Embryonic facial prominence (tissue), 1 donor: ENCODE measurements at regions not wholly inside any gene's neighbourhood (a gene's known extent, or its start where the extent isn't known, plus 50 kb on each side); places are given as distances from the start of the nearest gene placed in this dataset.
"Not testable (repeated sequence)": the region's sequence is repeated elsewhere in the genome, so short reads cannot be mapped to it uniquely, and the experiment has no call there.

Experiments
- DNase-seq: peaks from one replicate; pipeline ENCODE4 v3.0.0-alpha.2; 2016; ENCODE audit errors: extremely low spot score

DNA sequence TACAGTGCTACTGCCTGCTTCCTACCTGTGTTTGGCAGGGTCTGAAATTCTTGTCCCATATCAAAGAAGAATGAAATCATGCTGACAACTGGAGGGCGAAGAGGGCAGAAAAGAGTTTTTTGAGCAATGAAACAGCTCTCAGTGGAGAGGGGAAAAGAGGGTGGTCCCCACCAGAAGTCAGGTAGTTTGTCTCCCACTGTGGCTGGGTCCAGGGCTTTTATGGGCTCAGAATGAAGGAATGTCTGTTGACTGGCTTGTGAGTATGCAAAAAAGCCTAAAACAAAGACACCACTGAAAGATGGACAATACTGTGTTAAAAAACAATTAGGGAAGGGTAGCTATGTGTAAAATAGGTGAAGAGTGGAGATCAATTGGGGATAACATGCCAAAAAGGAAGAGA is 115.0 kb downstream of the ADAM29 start:
- DNase-seq = no peak

DNA sequence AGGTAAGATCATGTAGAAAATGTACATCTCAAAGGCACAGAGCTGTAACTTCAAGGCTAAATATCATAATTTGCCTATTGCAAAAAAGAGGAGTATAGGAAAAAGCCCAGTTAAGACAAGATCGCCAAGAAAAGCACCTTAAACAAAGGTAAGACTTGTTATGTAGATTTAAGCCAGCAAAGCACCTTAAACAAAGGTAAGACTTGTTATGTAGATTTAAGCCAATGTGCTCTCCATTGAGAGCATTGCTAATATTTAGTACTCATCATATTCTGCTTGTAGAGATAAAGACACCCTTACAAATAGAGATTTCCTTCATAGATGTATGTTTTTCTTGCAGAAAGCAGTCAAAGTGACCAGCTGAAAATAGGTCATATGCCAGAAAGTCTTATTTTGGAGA is 115.8 kb downstream of the ADAM29 start:
- no peak for DNase-seq

DNA sequence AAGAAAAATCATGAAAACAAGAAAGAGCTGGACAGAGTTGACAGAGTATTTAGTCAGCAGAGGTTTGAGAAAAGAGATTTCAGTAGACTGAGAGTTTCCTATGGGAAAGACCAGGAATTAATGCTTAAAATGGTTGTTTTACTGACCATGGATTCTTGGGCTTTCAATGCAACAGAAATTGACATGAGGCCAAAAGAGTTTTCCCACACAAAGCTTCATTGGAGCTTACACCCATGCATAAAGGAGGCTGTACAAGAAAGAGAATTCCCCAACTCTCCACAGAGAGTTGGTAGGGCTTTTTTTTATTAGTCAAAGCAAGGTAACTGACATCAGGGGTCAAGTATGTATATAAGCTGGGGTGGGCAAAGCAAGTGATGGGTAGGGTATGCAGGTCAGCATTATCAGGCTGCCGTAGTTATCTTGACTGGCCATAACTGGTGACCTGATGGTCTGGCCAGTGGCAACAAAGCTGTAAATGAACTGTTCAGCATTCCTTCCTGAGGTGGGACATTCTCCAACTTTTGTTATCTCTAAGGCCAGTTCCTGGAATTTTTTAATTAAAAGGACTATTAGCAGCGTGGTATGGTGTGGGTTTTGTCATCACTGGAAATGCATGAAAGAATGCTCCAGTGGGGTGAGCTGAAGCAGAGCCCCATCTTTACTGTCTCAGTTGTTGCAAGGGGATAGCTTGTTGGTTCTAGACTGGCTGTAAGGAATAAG is 117.0 kb downstream of the ADAM29 start:
- no peak for DNase-seq

DNA sequence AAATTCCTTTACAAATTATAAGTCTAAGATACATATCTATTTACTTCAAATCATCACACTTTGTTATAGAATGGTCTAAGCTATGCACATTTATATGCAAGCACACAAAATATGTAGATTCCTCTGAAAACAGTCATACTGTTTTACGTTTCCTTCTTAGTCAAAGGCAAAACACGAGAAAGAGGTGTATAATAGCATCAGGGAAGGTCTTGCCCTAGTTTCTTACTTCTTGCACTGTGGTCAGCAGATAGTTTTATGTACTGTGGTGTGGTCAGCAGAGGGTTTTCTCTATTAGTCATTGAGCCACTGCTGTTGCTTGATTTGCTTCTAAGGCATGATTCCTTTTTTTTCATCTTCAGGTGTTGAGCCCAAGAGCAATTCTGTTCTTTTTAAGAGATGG is 117.7 kb downstream of the ADAM29 start:
- DNase-seq = no peak

DNA sequence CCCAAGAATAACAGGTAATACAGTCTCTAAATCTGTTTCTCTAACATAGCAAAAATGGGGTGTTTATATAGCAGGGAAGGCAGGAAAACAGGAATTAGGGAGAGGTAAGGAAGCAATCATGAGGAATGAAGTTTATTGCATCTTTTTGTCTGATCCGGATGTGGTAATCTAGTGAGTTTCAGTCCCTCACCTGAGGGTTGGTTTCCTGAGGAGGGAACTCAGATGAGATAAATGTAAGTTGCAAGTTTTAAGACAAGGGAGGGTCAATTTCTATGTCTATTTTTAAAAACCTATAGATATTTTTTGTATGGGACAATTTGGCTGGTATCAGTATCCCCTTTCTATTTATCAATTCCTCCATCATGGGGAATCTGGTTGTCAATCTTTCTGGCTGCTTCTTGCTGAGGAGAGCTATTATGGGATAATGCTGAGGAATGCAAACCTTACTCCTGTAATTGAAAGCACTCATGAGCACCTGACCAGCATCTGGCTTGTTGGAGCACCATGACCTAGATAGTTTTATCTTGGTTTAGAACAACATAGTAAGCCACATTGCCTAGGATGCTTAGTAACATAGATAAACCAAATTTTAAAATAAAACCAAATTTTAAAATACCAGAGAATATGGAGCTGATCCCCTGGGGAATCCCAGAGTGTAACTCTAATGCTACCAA is 130.1 kb downstream of the ADAM29 start:
- no peak for DNase-seq

DNA sequence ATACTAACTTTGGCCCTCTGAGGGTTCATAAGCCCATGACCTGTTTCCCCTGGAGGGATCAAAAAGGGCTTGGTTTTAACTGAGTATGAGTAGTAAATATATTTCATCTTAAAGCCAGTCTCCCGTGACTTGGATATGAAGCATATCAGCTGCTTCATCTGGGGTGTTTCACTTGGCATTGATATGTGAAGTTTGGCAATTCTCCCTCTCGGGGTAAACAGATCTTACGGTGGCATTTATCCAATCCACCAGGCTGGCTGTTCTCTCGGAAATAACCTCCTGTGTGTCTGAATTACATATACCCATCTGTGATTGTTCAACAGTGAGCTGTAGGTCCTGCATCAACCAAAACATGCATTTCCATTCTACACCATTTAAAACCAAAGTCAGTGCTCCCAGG is 130.7 kb downstream of the ADAM29 start:
- no peak for DNase-seq

DNA sequence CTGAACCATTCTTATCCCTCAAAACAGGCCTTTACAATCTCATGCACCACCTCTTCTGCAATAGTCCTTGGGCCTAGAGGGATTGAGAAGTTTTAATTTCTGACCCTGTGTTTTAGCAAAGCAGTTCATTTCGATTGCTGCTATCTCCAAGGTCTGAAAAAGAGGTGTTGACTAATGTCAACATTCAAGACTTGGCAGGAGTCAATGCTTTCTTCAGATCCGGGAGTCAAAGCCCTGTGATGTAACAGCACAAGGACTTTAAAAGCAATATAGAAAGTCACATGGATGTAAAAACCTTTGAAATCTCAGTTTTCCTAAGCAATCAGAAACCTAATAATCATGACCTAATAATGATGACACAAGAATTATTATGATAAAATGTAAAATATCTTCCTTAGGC is 133.8 kb downstream of the ADAM29 start:
- no peak for DNase-seq

DNA sequence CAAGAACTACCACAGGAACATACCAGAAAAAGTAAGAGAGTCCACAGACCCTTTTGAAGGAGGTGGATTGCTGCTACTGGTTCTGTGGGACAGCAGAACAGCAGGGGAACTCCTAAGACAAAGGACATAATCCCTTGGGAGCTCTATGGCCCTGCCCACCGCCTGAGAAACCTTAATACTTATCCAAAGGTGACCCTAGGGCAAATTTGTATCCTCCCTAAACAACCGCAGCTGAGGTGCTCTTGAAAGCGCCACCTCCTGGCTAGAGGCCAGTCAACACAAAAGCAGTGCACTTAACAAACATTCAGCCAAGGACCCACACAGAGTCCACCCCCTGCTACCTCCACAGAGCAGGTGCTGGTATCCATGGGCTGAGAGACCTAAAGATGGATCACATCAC is 136.8 kb downstream of the ADAM29 start:
- no peak for DNase-seq

DNA sequence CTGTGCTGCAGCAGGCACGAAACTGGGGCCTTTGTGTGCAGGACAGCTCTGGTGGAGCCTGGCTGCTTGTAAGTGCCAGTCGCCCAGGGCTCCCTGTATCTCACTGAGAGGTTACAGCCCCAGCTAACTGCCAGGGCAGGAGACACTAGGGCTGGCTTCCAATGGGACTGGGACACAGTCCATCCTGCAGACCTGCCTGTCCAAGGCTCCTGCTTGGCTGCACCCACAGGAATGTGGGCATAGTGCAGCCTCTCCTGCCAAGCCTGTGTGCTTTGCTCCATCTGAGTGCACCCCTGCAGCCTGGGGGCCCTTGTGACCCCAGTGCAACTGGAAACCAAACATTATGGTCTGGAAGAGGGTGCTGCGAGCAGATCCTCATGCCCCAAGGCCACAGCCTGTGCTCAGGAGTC is 144.0 kb downstream of the ADAM29 start:
- DNase-seq = no peak

DNA sequence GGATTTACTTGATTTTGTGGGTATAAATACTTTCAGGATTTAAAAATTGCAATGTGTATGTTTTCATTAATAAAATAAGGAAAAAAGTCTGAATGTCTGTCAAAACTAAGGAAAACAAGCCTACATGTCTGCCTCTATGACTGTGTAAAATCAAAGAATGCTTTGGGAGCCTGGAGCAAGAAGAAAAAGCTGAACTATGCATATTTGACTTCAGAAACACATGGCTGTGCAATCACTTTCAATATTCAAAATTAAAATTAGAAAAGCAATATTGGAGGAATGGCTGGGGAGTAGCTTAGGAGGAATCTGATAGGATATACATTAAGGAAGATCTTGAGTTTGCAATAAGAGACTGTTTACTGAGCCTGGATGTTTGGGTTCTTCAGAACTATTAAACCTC is 147.1 kb downstream of the ADAM29 start:
- no peak for DNase-seq

DNA sequence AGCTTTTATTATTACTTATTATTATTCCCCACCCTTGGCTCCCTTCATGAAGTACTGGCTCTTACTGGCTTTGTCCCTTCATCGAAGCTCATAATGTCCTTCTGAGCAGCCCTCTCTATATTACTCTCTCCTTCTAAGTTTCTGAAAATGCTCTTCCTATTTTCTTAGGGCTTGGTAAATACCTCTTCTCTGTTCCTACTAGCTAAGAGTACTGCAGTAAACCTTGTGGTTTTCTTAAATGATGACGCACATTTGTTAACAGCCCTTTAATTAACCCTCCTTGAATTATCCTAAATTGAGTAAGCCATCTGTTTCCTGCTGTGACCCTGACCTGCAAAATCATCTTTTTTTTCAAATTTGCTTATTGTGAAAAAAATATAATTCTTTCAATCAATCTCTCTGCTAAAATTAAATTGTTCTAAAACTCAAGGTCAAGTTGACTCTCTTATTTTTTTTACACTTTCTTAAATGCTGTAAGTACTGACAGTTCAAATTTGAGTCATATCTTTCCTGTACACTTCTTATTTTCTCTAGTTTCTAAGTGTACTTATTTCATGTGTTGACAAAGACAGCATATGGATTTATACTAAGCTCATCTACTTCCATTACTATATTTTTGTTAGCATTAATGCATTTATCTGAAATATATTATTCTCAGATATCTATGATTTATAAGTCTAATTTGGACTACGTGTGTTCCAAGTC is 148.9 kb downstream of the ADAM29 start:
- no peak for DNase-seq

DNA sequence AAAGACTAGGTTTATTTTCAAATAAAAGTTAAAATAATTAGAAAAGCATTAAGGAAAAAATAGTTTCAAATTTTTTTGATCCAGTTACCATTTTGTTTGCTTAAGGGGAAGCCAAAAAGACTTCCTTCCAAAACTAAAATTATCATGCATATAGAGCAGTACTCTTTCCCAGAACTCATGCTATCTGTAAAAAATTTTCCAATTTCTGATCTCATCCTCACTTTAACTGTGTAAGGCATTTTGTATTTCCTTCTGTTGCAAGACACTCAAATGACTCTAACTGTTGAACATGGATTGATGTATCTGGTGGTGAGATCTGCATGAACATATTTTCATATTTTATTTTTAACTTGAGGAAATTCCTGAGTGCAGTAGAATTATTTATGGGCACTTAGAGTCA is 150.1 kb downstream of the ADAM29 start:
- DNase-seq = no peak

DNA sequence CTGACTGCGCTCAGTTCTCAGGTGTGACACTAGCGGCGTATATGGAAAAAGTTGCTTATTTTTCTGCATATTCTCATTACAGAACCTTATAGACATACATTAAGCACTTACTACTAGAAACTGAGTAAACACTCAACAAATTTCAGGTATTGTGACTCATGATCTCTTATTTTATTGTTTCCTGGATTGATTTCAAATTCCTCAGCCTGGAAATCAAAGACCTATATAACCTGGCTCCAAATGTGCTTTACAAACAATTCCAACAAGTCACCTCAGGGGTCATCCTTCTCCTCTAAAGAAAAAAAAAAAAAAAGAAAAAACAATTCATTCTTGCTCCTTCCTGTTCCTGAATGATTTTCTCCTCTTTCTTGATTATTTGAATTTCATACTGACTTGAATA is 152.3 kb downstream of the ADAM29 start:
- no peak for DNase-seq

DNA sequence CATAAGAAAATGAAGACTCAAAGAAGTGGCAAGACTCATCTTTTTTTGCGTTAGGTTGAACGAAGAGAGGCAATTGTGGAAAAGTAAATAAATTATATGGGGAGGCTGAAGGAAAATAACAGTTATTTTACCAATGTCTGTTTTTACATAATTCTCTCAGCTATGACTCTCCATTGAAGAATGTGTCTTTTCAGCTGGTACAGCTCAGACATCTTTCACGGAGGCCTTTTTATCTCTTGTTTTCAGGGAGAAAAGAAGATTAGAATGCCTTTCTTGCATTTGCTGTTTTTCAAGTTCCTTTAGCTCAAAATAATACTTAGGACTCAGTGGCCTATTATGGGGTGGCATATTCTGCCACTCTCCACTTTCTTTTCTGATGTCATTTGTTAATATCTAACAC is 153.0 kb downstream of the ADAM29 start:
- DNase-seq = no peak

DNA sequence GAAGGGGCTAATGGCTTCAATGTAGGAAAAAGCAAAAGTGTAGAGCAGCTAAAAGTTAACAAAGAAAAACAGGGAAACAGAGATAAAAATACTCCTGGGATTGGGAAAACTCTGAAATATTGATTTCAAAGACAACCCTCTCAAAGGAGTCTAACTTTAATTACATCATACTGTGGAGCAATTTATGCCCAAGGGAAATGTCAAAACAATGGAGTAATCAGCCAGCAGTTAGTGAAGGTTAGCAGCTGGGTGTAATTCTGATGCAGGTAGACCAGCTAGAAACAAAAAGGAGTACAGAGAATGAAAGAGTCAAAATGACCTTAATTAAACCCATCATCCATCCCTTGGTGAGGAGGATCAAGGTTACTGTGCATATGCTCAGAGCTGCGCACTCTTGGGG is 169.0 kb downstream of the ADAM29 start:
- DNase-seq = no peak

DNA sequence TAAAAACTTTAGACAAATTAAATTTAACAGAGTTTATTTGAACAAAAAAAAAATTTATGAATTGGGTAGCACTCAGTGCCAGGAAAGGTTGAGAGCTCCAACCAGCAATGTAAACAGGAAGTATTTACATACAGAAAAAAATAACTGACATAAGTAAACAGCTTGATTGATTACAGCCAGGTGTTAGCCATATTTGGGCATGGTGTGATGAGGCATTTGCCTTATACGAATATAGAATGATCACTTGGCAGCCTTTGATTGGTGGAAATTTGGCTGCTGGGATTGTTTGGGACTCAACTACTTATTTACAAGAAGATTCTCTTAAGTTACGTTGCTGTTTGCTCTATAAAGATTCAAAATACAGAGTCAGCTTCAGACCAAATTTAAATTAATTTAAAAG is 172.0 kb downstream of the ADAM29 start:
- no peak for DNase-seq

DNA sequence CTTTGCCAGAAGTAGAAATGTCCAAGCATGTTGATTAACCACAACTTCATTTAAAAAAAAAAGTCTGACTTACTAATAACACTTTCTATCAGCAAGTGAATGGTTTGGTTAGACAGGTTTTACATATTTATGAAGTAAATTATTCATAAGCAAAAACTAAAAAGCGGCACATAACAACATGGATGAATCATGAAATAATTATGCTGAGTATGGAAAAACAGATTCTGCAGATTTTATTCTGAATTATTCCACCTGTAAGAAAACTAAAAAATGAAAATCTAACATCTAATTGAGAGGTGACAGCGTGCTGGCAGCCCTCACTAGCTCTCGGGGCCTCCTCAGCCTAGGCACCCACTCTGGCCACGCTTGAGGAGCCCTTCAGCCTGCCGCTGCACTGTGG is 173.5 kb downstream of the ADAM29 start:
- no peak for DNase-seq

DNA sequence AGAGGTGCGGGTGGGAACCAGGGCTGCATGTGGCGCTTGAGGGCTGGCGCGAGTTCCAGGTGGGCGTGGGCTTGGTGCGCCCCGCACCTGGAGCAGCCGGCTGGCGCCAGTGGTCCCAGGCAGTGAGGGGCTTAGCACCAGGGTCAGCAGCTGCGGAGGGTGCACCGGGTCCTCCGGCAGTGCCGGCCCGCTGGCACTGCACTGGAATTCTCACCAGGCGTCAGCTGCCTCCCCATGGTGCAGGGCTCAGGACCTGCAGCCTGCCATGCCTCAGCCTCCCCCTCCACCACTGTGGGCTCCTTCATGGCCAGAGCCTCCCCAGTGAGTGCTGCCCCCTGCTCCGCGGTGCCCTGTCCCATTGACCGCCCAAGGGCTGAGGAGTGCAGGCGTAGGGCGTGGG is 174.0 kb downstream of the ADAM29 start:
- DNase-seq = no peak

DNA sequence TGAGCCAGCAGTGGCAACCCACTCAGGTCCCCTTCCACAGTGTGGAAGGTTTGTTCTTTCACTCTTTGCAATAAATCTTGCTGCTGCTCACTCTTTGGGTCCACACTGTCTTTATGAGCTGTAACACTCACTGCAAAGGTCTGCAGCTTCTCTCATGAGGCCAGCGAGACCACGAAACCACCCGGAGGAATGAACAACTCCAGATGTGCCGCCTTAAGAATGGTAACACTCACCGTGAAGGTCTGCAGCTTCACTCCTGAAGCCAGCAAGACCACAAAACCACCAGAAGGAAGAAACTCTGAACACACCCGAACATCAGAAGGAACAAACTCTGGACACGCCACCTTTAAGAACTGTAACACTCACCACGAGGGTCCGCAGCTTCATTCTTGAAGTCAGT is 174.9 kb downstream of the ADAM29 start:
- not testable (repeated sequence) for DNase-seq

DNA sequence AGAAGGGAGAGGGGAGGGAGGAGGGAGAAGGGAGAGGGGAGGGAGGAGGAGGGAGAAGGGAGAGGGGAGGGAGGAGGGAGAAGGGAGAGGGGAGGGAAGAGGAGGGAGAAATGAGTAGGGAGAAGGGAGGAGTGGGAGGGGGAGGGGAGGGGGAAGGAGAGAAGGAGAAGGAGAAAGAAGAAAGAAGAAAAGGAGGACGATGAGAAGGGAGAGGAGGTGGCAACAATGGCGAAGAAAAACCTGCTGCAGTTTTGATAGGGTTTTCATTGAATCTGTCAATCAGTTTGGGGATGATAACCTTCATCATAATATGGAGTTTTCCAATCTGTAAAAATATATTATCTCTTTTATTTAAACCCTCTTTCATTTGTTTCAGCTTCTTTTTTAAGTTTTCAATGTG is 185.2 kb downstream of the ADAM29 start:
- DNase-seq = no peak

DNA sequence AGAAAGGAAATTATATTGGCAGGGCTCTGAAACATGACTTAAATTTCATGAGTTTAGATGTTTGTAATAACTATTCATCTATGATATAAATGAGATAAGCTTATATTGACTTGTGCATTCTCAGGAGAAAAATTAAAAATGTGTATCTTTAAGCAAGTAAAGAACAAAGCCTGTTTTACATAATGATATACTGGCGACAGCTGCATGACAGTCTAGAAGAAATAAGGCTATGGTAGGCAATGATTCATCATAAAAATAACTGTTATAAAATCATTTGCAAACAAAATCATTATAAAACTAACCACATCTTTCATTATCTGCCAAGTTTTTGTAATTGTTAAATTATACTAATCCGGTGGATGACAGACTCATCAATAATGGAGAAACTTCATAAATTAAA is 188.1 kb downstream of the ADAM29 start:
- DNase-seq = no peak

DNA sequence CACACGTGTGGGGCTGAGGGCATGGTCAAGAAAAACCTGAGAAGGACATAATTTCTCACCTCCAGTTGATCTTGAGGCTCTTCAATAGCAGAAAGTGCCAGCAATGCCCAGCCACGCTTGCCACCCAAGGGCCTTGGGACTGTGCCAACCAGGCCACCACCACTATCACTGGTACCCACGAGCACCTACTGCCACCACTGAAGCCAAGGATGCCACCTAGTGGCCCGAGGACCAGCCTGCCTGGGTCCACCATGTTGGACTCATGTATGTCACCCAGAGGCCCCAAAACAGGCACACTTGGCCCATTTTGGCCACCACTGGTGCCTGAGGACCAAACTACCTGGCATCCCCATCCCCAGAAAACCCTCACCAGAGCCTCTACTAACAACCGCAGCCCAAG is 191.8 kb downstream of the ADAM29 start:
- DNase-seq = no peak

DNA sequence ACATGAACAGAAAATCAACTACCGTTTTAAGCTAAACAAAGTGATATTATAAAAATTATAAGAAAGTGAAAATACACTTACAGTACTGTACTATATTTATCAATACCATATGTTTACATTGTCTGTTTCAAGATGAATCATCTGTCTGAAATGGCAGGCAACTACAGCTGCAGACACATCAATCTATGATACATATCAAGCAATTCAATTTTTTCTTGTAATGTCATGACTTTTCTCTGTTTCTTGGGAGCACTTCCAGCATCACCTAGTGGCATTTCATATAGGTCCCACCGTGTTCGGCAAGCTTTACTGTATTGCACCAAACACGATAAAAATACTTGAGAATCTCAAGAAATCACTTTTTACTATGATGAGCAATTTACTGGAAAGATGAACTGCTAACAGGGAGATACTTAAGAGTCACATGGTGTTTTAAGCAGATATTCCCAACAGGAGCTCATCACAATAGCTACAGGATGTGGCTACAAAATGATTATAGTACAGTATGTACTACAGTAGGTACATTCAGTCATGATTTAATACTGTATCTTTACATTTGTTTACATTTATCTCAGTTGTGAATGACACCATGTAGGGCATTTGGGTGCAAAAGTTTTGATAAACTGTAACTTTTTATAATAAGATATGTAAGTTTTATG is 207.4 kb downstream of the ADAM29 start:
- DNase-seq = no peak
